GM21786 (cell line): ENCODE measurements at regions not wholly inside any gene's neighbourhood (a gene's known extent, or its start where the extent isn't known, plus 50 kb on each side); places are given as distances from the start of the nearest gene placed in this dataset.
"Not testable (repeated sequence)": the region's sequence is repeated elsewhere in the genome, so short reads cannot be mapped to it uniquely, and the experiment has no call there.

Experiments used
- ATAC-seq: cut with Tn5 transposase; IDR thresholded peaks from one replicate; pipeline ENCODE4 v1.9.1; 2021; ENCODE audit not compliant: unreplicated experiment

DNA sequence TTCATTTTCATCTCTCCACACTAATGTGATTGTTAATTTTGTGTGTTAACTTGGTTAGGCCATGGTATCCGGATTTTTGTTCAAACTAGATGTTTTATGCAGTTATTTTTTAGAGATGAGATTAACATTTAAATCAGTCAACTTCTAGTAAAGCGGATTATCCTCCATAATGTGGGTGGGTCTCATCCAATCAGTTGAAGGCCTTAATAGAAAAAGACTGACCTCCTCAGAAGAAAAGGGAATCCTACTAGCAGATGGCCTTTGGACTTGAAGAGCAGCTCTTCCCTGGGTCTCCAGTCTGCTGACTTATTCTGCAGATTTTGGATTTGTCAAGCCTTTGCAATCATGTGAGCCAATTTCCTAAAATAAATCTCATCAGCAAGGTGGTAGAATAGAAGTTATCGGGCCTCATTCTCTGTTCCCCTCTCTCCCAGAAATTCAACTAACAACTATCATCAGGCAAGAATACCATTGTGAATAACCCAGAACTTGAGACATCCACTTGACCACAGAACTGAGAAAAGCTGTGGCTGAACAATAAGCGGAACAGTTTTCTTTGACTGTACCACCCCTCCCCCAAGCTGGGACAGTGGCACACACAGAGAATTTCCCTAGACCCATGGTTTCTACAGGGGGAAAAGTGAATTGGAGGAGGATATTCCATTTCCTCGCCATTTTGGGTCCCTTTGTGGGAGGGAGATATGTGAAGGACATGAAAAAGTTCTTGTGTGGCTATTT lies 323.0 kb downstream of the UTRN start:
- ATAC-seq: no peak

DNA sequence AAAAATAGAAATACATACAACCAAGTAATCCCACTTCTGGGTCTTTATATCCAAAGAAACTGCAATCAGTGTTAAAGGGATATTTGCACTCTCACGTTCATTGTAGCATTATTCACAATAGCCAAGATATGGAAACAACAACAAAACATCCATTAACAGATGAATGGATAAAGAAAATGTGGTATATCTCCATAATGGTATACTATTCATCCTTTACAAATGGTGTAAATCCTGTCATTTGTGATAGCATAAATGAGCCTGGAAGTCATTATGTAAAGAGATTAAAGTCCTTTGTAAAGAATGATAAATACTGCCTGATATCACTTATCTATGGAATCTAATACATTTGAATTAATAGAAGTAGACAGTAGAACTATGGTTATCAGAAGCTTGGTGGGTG lies 327.7 kb downstream of the UTRN start:
- no peak for ATAC-seq

DNA sequence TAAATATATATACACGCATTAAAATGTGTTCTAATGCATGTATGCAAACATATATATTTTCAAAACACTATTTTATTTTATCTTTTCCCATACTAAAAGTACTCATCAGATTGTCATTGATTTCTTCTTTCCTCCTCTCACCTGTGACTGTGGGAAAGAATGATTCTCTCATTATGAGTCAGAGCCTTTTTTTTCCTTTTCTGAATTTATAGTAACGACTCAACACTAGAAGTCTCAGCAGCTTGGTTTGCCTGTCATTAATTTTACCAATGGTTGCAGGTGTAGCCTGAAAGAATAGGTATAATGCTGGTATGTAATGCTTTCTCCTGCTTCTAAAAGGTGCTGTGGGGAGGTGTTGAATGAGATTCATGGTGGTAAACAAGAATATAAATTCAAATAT lies 328.7 kb downstream of the UTRN start:
- no peak for ATAC-seq

DNA sequence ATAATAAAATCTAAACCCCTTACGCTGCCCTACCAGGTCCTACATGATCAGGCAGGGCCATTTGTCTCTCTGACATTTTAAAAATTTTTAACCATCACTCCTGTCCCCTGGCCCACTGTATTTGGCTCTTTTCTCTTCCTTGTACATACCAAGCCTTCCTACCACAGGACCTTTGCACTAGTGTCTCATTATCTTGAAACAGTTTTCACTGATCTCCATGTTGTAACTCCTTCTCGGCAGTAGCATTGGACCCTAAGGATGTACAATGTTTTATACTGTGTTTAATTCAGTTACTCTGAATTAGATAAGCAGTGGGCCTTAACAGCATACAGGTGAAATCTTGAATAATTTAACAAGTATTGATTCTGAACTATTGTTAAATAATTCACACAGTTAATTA lies 330.7 kb downstream of the UTRN start:
- no peak for ATAC-seq

DNA sequence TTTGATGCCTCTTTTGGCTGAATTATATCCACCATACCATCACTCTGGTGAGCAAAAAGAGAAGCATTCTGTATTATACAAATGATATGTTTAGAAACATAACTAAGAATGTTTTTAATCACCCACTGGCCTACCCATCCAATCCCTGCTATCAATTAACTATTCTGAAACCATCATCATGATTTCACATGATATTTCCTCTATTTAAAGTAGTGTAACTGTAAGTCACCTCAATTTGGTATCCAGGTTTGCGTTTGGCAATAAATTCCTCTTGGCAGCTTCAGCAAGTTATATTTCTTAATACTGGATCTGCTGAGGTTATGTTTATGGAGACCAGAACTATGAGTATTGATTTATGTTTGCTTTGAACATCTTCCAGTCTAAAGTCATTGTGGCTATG lies 332.1 kb downstream of the UTRN start:
- ATAC-seq: no peak

DNA sequence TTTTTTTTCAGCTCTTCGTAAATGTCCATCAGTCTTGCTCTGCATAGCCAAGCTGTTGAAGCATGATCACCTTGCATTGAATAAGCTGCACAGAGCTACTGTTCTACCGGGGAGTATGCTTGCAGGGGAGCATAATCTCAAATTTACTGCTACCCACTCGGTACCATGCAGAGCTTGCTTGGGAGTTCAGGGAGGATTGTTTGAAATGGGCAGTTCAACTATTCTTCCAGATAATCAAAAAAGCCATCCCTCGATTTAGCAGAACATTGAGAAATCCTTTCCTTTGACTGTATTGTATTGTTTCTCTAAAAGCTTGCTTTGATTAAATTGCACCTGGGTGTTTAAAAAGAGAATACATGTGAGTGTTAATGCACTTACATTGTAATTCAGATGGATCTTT lies 332.6 kb downstream of the UTRN start:
- no peak for ATAC-seq

DNA sequence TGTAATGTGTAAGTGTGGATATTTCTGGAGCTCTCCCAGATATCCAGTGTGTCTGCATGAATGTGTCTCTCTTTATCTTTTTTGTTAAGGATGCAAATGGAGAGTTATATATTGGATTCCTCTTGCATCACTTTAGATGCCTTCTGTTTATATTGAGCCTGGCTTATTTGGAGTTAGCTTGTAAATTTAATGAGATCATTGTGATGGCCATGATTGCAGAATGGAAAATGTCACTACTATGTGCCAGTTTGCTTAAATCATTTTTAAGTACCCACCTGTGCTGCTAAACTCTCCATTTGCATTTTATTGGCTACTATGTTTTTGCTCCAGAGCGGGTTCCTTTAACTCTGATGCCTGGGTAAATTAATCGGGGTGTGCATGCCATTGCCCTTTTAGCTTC lies 334.8 kb downstream of the UTRN start:
- ATAC-seq: no peak

DNA sequence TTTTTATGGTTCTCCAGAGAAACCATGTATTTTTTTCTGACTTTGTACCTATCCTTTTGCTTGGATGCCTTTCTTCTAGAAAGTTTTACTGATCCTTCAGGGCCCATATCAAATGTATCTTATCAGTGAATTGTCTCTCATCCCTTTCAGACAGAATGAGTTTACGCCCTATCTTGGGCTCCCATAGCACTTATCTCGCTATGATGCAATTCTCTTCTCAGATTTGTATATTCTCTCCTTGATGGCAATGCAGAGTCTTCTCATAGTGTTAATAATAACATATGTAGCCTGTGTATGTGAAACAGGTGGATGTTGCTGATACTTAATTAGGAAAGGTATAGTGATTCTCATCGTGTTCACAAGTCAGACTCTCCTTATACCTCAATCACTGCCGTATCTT lies 336.2 kb downstream of the UTRN start:
- no peak for ATAC-seq

DNA sequence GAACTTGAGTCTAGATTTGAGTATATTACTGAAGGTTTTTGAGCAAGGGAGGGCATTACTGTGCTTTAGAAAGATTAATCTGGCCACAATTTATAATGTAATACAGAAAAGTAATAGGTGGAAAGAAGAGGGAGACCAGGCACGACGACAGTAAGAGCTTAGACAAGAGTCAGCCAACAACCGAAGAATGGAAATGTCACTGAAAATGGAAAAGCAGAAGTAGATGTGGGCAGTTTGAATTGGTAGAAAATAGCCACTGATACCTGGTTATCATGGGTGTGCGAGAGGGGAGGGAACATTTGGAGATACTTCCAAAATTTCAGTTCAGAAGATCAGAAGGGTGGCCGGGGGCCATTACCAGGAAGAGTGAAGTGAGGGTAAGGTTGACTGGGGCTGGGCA lies 339.1 kb downstream of the UTRN start:
- ATAC-seq: no peak

DNA sequence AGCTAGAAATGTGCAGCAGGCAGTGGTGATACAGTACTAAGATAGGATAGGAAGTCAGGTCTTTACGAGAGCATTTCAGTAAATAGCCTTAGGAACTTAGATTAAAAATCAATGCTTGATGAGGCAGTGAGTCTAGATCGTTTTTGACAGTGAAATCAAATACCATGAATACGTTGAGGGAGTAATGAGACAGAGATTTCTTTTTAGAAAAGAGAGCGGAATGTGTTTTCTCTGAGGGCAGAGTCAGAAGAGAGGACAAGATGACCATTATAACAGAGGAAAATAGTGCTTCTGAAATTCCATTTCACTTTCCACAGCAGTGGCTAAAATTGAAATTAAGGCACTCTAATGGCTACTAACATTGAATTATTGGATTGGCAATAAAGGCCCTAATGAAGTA lies 339.6 kb downstream of the UTRN start:
- no peak for ATAC-seq

DNA sequence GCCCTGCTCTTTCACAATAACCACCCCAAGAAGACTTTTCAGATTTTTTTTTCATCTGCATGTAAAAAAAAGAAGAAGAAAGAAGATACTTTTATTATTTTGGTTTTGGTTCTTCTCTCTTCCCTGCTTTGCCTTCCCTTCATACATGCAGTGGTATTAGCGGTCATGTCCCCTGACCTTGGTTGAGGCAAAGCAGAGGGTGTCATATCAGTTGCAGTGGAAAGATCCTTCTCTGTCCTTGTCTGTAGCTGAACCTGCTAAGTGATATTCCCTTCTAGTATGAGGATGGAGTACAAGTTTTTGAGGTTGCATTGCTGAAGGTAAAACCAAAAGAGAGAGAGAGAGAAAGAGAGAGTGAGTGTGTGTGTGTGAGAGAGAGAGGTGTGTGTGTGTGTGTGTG lies 345.7 kb downstream of the UTRN start:
- ATAC-seq: no peak

DNA sequence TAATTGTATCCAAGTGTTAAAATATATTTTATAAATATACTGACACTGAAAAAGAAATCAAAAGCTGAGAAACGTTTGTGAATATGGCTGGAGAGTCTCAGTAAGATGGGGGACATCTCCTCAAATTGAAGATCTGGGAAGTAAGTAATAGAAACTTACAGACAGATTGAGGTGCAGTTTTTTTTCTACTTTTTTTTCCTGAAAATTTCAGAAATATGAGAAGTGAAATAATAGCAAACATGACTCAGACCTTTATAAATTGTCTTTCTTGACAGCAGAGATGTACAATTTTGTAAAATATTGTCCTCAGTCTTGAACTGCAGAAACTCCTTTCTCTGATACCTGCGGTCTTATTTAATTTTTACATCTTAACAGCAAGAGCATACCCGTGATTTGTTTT lies 347.1 kb downstream of the UTRN start:
- ATAC-seq: no peak

DNA sequence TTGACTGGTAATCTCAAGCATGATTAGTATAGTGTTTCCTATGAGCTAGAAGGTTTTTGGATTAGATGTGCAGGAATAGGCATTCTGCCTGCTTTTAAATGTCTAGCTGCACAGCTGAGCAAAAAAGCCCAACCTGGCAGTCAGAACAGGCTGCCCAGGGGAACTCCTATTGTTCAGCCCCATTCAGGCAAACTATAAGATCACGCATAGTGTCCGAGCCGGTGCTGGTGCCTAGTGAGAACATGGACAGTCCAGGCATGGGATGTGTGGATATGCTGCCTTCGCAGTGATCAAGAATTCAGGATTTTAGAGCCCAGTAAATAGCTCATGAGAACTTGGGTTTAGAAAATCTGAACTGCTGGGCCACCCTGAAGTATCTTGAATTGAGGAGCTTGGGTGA lies 348.8 kb downstream of the UTRN start:
- no peak for ATAC-seq

DNA sequence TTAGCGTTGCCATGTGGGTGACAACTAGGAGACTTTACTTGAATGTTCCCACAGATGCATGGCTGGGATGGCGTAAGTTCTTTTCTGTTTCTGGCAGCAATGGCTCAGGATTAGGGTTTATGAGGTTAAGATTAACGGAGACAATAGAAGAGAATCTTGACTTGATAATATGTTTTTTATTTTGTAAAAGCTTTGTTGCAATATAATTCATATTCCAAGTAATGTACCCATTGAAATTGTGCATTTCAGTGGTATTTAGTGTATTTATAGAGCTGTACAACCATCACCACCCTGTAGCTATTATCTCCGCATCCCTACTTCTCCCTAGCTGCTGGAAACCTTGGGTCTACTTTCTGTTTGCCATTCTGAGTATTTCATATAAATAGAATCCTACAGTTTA lies 349.2 kb downstream of the UTRN start:
- ATAC-seq: no peak

DNA sequence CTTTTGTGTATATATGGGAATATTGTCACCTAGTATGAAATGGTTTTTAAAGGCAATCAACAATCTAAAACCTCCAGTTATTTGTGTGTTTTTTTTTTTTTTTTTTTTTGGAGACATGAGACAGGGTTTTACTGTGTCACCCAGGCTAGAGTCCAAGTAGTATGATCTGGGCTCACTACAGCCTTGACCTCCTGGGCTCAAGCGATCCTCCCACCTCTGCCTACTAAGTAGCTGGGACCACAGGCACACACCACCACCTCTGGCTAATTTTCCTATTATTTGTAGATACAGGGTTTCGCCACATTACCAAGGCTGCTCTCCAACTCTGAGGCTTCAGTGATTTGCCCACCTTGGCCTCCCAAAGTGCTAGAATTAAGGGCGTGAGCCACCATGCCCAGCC lies 349.9 kb downstream of the UTRN start:
- no peak for ATAC-seq

DNA sequence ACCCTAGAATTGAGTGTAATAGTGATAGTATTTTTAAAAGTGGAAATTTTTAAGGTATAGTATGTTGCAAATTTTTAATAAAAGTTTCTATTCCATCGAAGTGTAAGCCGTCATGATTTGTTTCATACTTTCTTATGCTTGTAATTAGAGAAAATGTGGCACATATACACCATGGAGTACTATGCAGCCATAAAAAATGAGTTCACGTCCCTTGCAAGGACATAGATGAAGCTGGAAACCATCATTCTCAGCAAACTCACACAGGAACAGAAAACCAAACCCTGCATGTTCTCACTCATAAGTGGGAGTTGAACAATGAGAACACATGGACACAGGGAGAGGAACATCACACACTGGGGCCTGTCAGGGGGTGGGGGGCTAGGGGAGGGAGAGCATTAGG lies 350.9 kb downstream of the UTRN start:
- not testable (repeated sequence) for ATAC-seq

DNA sequence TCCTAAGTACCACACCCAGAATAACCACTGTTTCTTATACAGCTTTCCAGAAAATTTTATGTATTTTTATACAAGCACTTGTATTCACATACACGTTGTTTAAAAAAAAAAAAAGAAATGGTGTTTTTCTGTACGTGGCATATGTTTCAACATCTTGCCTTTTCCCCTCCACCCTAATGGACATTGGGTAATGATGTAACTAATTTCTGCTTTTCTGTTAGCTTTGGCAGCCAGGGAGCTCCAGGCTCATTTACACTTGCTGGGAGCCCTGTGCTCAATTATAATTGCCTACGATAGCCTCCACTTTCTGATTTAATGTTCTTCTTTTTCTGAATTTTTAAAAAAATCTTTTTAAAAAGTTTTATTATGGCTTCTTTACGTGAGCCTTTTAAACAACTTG lies 352.4 kb downstream of the UTRN start:
- no peak for ATAC-seq

DNA sequence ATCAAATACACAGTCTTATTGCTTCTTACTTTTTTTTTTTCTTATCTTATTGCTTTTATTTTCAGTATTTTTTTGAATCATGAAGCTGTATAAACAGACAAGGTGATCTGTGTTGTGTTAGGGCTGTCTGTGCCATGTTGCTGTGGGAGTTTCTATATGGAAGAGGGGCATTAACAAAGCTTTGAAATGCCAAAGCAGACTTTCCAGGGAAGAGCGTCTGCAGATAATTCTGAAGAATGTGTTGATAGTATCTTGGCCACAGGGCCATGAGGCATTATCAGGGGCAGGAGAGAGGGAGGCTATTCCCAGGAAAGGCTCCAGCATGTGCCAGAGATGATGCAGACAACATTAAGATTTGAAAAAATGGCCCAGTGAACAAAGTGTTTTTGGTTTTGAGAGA lies 354.5 kb downstream of the UTRN start:
- no peak for ATAC-seq

DNA sequence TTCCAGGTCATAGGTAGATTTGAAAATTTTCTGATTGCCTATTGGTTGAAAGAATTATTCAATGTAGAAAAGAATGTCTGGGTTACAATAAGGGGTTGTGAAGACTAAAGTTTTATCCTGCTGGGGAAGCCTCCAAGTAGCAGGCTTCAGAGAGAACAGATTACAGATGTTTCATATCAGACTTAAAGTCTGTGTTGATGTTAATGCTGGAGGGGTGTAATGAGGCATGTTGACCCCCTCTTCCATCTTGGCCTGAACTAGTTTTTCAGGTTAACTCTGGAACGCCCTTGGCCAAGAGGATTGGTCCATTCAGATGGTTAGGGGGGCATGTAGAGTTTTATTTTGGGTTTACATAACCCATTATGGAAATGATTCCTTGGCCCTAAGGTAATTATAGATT lies 356.2 kb downstream of the UTRN start:
- no peak for ATAC-seq

DNA sequence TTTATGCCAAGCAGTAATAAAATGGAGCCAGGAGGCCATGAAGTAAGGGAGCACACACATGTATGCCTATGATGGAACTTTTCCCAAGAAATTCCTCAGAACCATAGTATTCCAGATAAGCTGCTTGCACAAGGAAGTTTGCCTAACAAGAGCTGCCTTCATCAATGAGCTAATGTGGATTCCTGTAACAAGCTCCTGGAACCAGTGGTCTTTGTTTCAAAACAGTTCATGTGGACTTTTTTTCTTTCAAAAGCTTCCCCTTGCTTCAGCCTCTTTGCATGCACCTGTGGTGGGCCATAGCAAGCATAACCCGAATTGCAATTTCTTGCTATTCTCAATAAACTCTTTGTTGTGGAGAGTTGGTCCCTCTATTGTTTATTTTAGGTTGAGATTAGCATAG lies 359.6 kb downstream of the UTRN start:
- ATAC-seq: no peak

DNA sequence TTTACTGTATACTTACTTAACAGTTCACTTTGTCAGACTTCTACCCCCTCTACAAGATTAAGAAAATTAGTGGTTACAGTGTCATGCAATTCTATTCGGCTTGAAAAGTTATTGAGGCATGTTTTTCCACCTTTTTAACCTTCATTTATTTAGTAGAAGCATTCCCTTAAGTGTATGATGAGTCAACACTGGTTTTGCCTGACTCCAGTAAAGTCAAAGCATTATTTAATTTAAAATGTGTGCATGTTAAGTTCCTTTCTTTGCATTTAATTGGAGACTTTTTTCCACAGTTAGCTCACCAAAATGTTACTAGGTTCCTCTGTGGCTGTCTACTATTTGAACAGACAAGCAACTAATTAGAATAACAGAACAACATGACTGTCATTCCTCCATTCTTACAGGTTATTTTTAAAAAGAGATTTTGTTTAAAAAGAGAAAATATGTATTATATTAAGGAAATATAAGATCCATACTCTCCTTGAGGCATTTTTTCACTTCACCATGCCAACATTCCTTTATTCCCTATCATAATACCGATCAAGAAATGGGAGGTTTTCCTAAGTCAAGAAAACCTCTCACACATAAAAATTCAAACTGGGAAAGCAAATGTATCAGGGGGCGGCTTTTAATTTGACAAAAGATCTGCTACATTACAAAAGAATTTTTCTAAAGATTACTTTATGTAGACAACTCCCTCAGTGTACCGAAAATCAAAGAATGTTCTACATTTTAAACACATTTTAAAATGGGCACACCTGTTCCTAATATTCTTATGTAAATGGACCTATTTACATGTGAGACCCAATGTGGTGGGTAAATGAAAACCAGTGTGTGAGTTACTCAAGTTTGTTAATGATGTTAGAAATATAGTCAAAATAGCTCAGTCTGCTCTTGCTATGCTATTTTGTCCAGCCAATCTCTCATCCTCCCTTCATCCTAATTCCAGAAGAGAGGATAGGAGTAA lies 361.2 kb downstream of the UTRN start:
- ATAC-seq: no peak

DNA sequence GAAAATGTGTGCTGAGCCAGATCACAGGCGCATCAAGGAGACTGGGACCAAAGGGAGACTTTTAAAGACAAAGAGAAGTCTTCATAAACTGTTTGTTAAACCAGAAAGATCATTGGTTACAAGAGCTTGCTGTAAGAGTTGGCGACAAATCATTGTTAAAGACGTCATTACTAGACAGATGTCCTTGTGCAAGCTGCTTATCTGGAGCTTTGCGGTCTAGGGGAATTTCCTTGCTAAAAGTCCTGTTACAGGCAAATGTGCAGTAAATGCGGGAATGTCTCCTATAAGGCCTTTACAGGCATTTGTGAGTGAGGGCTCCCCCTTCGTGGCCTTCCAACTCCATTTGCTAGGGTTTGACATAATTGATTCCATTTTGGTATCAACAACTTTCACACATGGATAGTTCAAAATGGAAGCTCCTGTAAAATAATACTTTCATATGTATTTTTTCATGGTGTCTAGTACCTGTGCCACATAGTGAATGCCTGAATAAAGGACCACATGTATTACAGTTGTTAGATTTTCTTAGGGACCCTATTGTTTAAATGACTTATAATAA lies 362.4 kb downstream of the UTRN start:
- no peak for ATAC-seq
